IPS-18a (cell line): ENCODE measurements at regions not wholly inside any gene's neighbourhood (a gene's known extent, or its start where the extent isn't known, plus 50 kb on each side); places are given as distances from the start of the nearest gene placed in this dataset.

Experiments
- H3K27ac ChIP-seq: one replicate; pipeline ENCODE4 v1.5.1; 2013; ENCODE audit warnings: low read length
- H3K27me3 ChIP-seq: one replicate; pipeline ENCODE4 v1.6.1; 2013; ENCODE audit warnings: mild to moderate bottlenecking, low read length; ENCODE audit not compliant: control insufficient read depth, insufficient read depth
- H3K36me3 ChIP-seq: one replicate; pipeline ENCODE4 v1.6.1; 2013; ENCODE audit warnings: low read depth, low read length; ENCODE audit not compliant: control insufficient read depth
- H3K4me1 ChIP-seq: one replicate; pipeline ENCODE4 v1.6.1; 2013; ENCODE audit warnings: low read depth, low read length; ENCODE audit not compliant: control insufficient read depth
- H3K4me3 ChIP-seq: one replicate; pipeline ENCODE4 v1.5.1; 2013; ENCODE audit warnings: low read length
- H3K9ac ChIP-seq: one replicate; pipeline ENCODE4 v1.6.1; 2013; ENCODE audit warnings: mild to moderate bottlenecking, low read length, moderate library complexity
- H3K9me3 ChIP-seq: one replicate; pipeline ENCODE4 v1.6.1; 2013; ENCODE audit warnings: low read depth, low read length; ENCODE audit not compliant: control insufficient read depth

- Histone ChIP-seq H3K27ac (no peak overlapping the region), H3K9me3 (no peaks in the 10 kb centered on the region), H3K4me1 (peaks cover 11% of the 10 kb centered on the region), H3K36me3 (no peaks in the 10 kb centered on the region), H3K9ac (no peak overlapping the region), H3K4me3 (no peak overlapping the region), H3K27me3 (no peaks in the 10 kb centered on the region)
These were observed 62.9 kb upstream of the COX10 start for GRCh38 chr17:14006249-14006942.

- Histone ChIP-seq H3K4me1 (peaks cover 11% of the 10 kb centered on the region), H3K27ac (no peak overlapping the region), H3K36me3 (no peaks in the 10 kb centered on the region), H3K27me3 (no peaks in the 10 kb centered on the region), H3K9ac (no peak overlapping the region), H3K4me3 (no peak overlapping the region), H3K9me3 (no peaks in the 10 kb centered on the region)
These were observed 61.4 kb upstream of the COX10 start for GRCh38 chr17:14007951-14008350.

GRCh38 chr17:14011036-14011692 is 58.1 kb upstream of the COX10 start:
- Histone ChIP-seq H3K4me3 (no peak overlapping the region), H3K36me3 (no peaks in the 10 kb centered on the region), H3K27me3 (no peaks in the 10 kb centered on the region), H3K27ac (no peak overlapping the region), H3K4me1 (peaks cover 11% of the 10 kb centered on the region), H3K9me3 (no peaks in the 10 kb centered on the region), H3K9ac (no peak overlapping the region)

GRCh38 chr17:14011740-14012405 is 57.4 kb upstream of the COX10 start:
- H3K36me3 ChIP-seq = no peaks in the 10 kb centered on the region
- no peak overlapping the region for H3K4me3 ChIP-seq
- H3K4me1 ChIP-seq = peaks cover 11% of the 10 kb centered on the region
- H3K27ac ChIP-seq = no peak overlapping the region
- H3K27me3 ChIP-seq = no peaks in the 10 kb centered on the region
- no peak overlapping the region for H3K9ac ChIP-seq
- no peaks in the 10 kb centered on the region for H3K9me3 ChIP-seq

GRCh38 chr17:14014657-14015056 is 54.6 kb upstream of the COX10 start:
- Histone ChIP-seq H3K36me3 (no peaks in the 10 kb centered on the region), H3K9ac (no peak overlapping the region), H3K27me3 (no peaks in the 10 kb centered on the region), H3K27ac (no peak overlapping the region), H3K4me3 (no peak overlapping the region), H3K4me1 (peaks cover 8% of the 10 kb centered on the region), H3K9me3 (no peaks in the 10 kb centered on the region)

GRCh38 chr17:14015271-14015670 is 54.0 kb upstream of the COX10 start:
- H3K9ac ChIP-seq = no peak overlapping the region
- no peaks in the 10 kb centered on the region for H3K27me3 ChIP-seq
- H3K4me1 ChIP-seq = peaks cover 2% of the 10 kb centered on the region
- no peak overlapping the region for H3K4me3 ChIP-seq
- H3K9me3 ChIP-seq = no peaks in the 10 kb centered on the region
- H3K36me3 ChIP-seq = no peaks in the 10 kb centered on the region
- no peak overlapping the region for H3K27ac ChIP-seq

- H3K27ac ChIP-seq = no peak overlapping the region
- no peaks in the 10 kb centered on the region for H3K4me1 ChIP-seq
- no peaks in the 10 kb centered on the region for H3K9me3 ChIP-seq
- H3K36me3 ChIP-seq = no peaks in the 10 kb centered on the region
- no peak overlapping the region for H3K9ac ChIP-seq
- no peak overlapping the region for H3K4me3 ChIP-seq
- H3K27me3 ChIP-seq = no peaks in the 10 kb centered on the region
These were observed 52.4 kb upstream of the COX10 start for GRCh38 chr17:14016858-14017257.

- Histone ChIP-seq H3K36me3 (no peaks in the 10 kb centered on the region), H3K27me3 (no peaks in the 10 kb centered on the region), H3K27ac (no peak overlapping the region), H3K4me3 (no peak overlapping the region), H3K9me3 (no peaks in the 10 kb centered on the region), H3K4me1 (no peaks in the 10 kb centered on the region), H3K9ac (no peak overlapping the region)
These were observed 49.9 kb upstream of the COX10 start for GRCh38 chr17:14019186-14019956.
